Transverse colon (tissue), 4 donors: ENCODE measurements at regions not wholly inside any gene's neighbourhood (a gene's known extent, or its start where the extent isn't known, plus 50 kb on each side); places are given as distances from the start of the nearest gene placed in this dataset.

Source experiments
- CTCF ChIP-seq, 5 experiments: fragments of 200-600 bp in 3 of 5; fragments of 450-650 bp in 2 of 5; sonication (generic) in 3 of 5; IDR thresholded peaks; 1 replicate in 2 of 5; 2 replicates in 3 of 5; pipeline ENCODE4 v1.5.1; 2016 to 2017; ENCODE audit warnings: antibody characterized with exemption in 5 of 5, inconsistent platforms in 3 of 5, mild to moderate bottlenecking in 2 of 5, moderate library complexity in 1 of 5
- EP300 ChIP-seq: sonication (generic); formaldehyde crosslinking; IDR thresholded peaks from one replicate; pipeline ENCODE4 v1.6.1; 2017; ENCODE audit warnings: antibody characterized with exemption, low read depth
- POLR2AphosphoS5 ChIP-seq, 3 donors: sonication (generic); formaldehyde crosslinking; IDR thresholded peaks; one replicate each; pipeline ENCODE4 v1.6.1; 2016; ENCODE audit warnings: antibody characterized with exemption in 3 of 3

- TF ChIP-seq CTCF (IDR thresholded peaks at IDR 0.05) (no peak), POLR2AphosphoS5 (IDR thresholded peaks at IDR 0.05) (no peak), EP300 (no peak)
Observed at GRCh38 chr10:81136261-81136660, 598.6 kb downstream of the SH2D4B start.
